Endothelial cell of umbilical vein (primary cell): ENCODE measurements at regions not wholly inside any gene's neighbourhood (a gene's known extent, or its start where the extent isn't known, plus 50 kb on each side); places are given as distances from the start of the nearest gene placed in this dataset.

ENCODE experiments used
- EZH2 ChIP-seq: IDR thresholded peaks from 2 replicates; pipeline ENCODE4 v1.6.1; 2012; ENCODE audit warnings: borderline replicate concordance, low read depth, mild to moderate bottlenecking, moderate library complexity, low read length, inconsistent platforms; ENCODE audit not compliant: severe bottlenecking
- GATA2 ChIP-seq: IDR thresholded peaks from 2 replicates; pipeline ENCODE4 v1.7.0; 2011; ENCODE audit warnings: low read depth, mild to moderate bottlenecking, moderate library complexity, mixed read lengths, low read length; ENCODE audit not compliant: insufficient read length, insufficient read depth
- JUN ChIP-seq: IDR thresholded peaks from 2 replicates; pipeline ENCODE4 v1.6.1; 2011; ENCODE audit warnings: borderline replicate concordance, low read depth; ENCODE audit not compliant: insufficient read length, insufficient read depth
- MAX ChIP-seq: IDR thresholded peaks from 2 replicates; pipeline ENCODE4 v1.6.1; 2011; ENCODE audit not compliant: insufficient read depth, insufficient read length
- POLR2A ChIP-seq: IDR thresholded peaks from 2 replicates; pipeline ENCODE4 v1.6.1; 2012; ENCODE audit warnings: low read depth, mild to moderate bottlenecking, control low read depth, low read length
- POLR2AphosphoS5 ChIP-seq: IDR thresholded peaks from 2 replicates; pipeline ENCODE4 v1.6.1; 2012; ENCODE audit warnings: low read depth, mild to moderate bottlenecking, control low read depth, low read length, moderate library complexity; ENCODE audit not compliant: insufficient read depth
- TF ChIP-seq, protein P1 (sequence below), 2 donors: IDR thresholded peaks; 1 replicate in 1 of 2; 2 replicates in 1 of 2; pipeline ENCODE4 v1.5.1; 2011; ENCODE audit warnings: low read length in 2 of 2, mild to moderate bottlenecking in 2 of 2, moderate library complexity in 2 of 2, control low read depth in 1 of 2, inconsistent platforms in 1 of 2, low read depth in 1 of 2; ENCODE audit not compliant: insufficient read depth in 1 of 2; ENCODE audit errors: extremely low read depth in 1 of 2

GRCh38 chr7:32222251-32222900 is 152.2 kb upstream of the PDE1C start:
- TF ChIP-seq POLR2AphosphoS5 (no peak), GATA2 (no peak), POLR2A (no peak), EZH2 (no peak), JUN (no peak), MAX (no peak)
- TF ChIP-seq, protein P1, sequence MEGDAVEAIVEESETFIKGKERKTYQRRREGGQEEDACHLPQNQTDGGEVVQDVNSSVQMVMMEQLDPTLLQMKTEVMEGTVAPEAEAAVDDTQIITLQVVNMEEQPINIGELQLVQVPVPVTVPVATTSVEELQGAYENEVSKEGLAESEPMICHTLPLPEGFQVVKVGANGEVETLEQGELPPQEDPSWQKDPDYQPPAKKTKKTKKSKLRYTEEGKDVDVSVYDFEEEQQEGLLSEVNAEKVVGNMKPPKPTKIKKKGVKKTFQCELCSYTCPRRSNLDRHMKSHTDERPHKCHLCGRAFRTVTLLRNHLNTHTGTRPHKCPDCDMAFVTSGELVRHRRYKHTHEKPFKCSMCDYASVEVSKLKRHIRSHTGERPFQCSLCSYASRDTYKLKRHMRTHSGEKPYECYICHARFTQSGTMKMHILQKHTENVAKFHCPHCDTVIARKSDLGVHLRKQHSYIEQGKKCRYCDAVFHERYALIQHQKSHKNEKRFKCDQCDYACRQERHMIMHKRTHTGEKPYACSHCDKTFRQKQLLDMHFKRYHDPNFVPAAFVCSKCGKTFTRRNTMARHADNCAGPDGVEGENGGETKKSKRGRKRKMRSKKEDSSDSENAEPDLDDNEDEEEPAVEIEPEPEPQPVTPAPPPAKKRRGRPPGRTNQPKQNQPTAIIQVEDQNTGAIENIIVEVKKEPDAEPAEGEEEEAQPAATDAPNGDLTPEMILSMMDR (IDR thresholded peaks at IDR 0.05; ENCODE audit: extremely low read depth in 1 of 2, insufficient read depth in 1 of 2, low read depth in 1 of 2, low read length in 2 of 2): no peak
